ENCODE measurements at regions not wholly inside any gene's neighbourhood (a gene's known extent, or its start where the extent isn't known, plus 50 kb on each side); places are given as distances from the start of the nearest gene placed in this dataset.
"Not testable (repeated sequence)": the region's sequence is repeated elsewhere in the genome, so short reads cannot be mapped to it uniquely, and the experiment has no call there.

- Mint-ChIP-seq H3K4me1 (ENCODE audit: unreplicated experiment) (no peaks in the 10 kb centered on the region), H3K9me3 (ENCODE audit: unreplicated experiment) (no peaks in the 10 kb centered on the region), H3K27ac (ENCODE audit: unreplicated experiment) (no peak overlapping the region), H3K27me3 (ENCODE audit: unreplicated experiment) (no peaks in the 10 kb centered on the region), H3K4me3 (ENCODE audit: unreplicated experiment) (no peak overlapping the region), H3K36me3 (ENCODE audit: low read depth, unreplicated experiment) (no peaks in the 10 kb centered on the region)
- no peak for TF ChIP-seq CTCF (IDR thresholded peaks at IDR 0.05; ENCODE audit: unreplicated experiment)
- no peak for DNase-seq (ENCODE audit: low spot score)
These were observed 327.7 kb upstream of the STEAP1 start for GRCh38 chr7:89826557-89826956.

- TF ChIP-seq CTCF (IDR thresholded peaks at IDR 0.05; ENCODE audit: unreplicated experiment), result no peak
- no peaks in the 10 kb centered on the region for H3K9me3 Mint-ChIP-seq (ENCODE audit: unreplicated experiment)
- no peaks in the 10 kb centered on the region for H3K36me3 Mint-ChIP-seq (ENCODE audit: low read depth, unreplicated experiment)
- H3K4me1 Mint-ChIP-seq (ENCODE audit: unreplicated experiment), result no peaks in the 10 kb centered on the region
- H3K27me3 Mint-ChIP-seq (ENCODE audit: unreplicated experiment), result no peaks in the 10 kb centered on the region
- H3K27ac Mint-ChIP-seq (ENCODE audit: unreplicated experiment), result no peak overlapping the region
- no peak for DNase-seq (ENCODE audit: low spot score)
- H3K4me3 Mint-ChIP-seq (ENCODE audit: unreplicated experiment), result no peak overlapping the region
These were observed 316.8 kb upstream of the STEAP1 start for GRCh38 chr7:89837515-89837914.

- no peaks in the 10 kb centered on the region for H3K4me1 Mint-ChIP-seq (ENCODE audit: unreplicated experiment)
- no peaks in the 10 kb centered on the region for H3K36me3 Mint-ChIP-seq (ENCODE audit: low read depth, unreplicated experiment)
- no peak overlapping the region for H3K4me3 Mint-ChIP-seq (ENCODE audit: unreplicated experiment)
- H3K27me3 Mint-ChIP-seq (ENCODE audit: unreplicated experiment), result no peaks in the 10 kb centered on the region
- TF ChIP-seq CTCF (IDR thresholded peaks at IDR 0.05; ENCODE audit: unreplicated experiment), result no peak
- no peak overlapping the region for H3K27ac Mint-ChIP-seq (ENCODE audit: unreplicated experiment)
- H3K9me3 Mint-ChIP-seq (ENCODE audit: unreplicated experiment), result no peaks in the 10 kb centered on the region
- no peak for DNase-seq (ENCODE audit: low spot score)
These were observed 314.9 kb upstream of the STEAP1 start for GRCh38 chr7:89839329-89839728.

GRCh38 chr7:89845952-89846351 is 308.3 kb upstream of the STEAP1 start:
- Mint-ChIP-seq H3K36me3 (ENCODE audit: low read depth, unreplicated experiment) (no peaks in the 10 kb centered on the region), H3K27me3 (ENCODE audit: unreplicated experiment) (no peaks in the 10 kb centered on the region), H3K4me3 (ENCODE audit: unreplicated experiment) (no peak overlapping the region), H3K4me1 (ENCODE audit: unreplicated experiment) (no peaks in the 10 kb centered on the region), H3K9me3 (ENCODE audit: unreplicated experiment) (no peaks in the 10 kb centered on the region), H3K27ac (ENCODE audit: unreplicated experiment) (no peak overlapping the region)
- no peak for DNase-seq (ENCODE audit: low spot score)
- no peak for TF ChIP-seq CTCF (IDR thresholded peaks at IDR 0.05; ENCODE audit: unreplicated experiment)

GRCh38 chr7:89849052-89849451 is 305.2 kb upstream of the STEAP1 start:
- Mint-ChIP-seq H3K36me3 (ENCODE audit: low read depth, unreplicated experiment) (no peaks in the 10 kb centered on the region), H3K4me1 (ENCODE audit: unreplicated experiment) (no peaks in the 10 kb centered on the region), H3K9me3 (ENCODE audit: unreplicated experiment) (no peaks in the 10 kb centered on the region), H3K27me3 (ENCODE audit: unreplicated experiment) (no peaks in the 10 kb centered on the region), H3K27ac (ENCODE audit: unreplicated experiment) (no peak overlapping the region), H3K4me3 (ENCODE audit: unreplicated experiment) (no peak overlapping the region)
- no peak for TF ChIP-seq CTCF (IDR thresholded peaks at IDR 0.05; ENCODE audit: unreplicated experiment)
- no peak for DNase-seq (ENCODE audit: low spot score)

- H3K4me3 Mint-ChIP-seq (ENCODE audit: unreplicated experiment); H3K27me3 Mint-ChIP-seq (ENCODE audit: unreplicated experiment); DNase-seq (ENCODE audit: low spot score); H3K27ac Mint-ChIP-seq (ENCODE audit: unreplicated experiment); H3K9me3 Mint-ChIP-seq (ENCODE audit: unreplicated experiment); H3K4me1 Mint-ChIP-seq (ENCODE audit: unreplicated experiment); H3K36me3 Mint-ChIP-seq (ENCODE audit: low read depth, unreplicated experiment): not testable (repeated sequence)
These were observed 297.2 kb upstream of the STEAP1 start for GRCh38 chr7:89857053-89857452.
